Ascending aorta (tissue), 2 donors: ENCODE measurements at regions not wholly inside any gene's neighbourhood (a gene's known extent, or its start where the extent isn't known, plus 50 kb on each side); places are given as distances from the start of the nearest gene placed in this dataset.

Experiments used
- DNase-seq, 2 donors: peaks; one replicate each; pipeline ENCODE4 v3.0.0-alpha.2; 2019; ENCODE audit warnings: low spot score in 2 of 2
- H3K27ac ChIP-seq, 2 donors: fragments of 200-600 bp; sonication (generic); one replicate each; pipeline ENCODE4 v1.5.1; 2016 to 2017; ENCODE audit warnings: mild to moderate bottlenecking in 1 of 2
- H3K27me3 ChIP-seq: fragments of 200-600 bp; sonication (generic); one replicate; pipeline ENCODE4 v1.5.1; 2017
- H3K36me3 ChIP-seq, 2 donors: fragments of 200-600 bp; sonication (generic); one replicate each; pipeline ENCODE4 v1.5.1; 2016
- H3K4me1 ChIP-seq, 2 donors: fragments of 200-600 bp; sonication (generic); one replicate each; pipeline ENCODE4 v1.5.1; 2016 to 2017; ENCODE audit warnings: mild to moderate bottlenecking in 1 of 2
- H3K4me3 ChIP-seq, 2 donors: fragments of 200-600 bp; sonication (generic); one replicate each; pipeline ENCODE4 v1.5.1; 2016 to 2017; ENCODE audit warnings: mild to moderate bottlenecking in 1 of 2
- H3K9me3 ChIP-seq, 2 donors: fragments of 200-600 bp; sonication (generic); one replicate each; pipeline ENCODE4 v1.5.1; 2016
- intact Hi-C: fragments of 100-400 bp; cut with DNase I; formaldehyde crosslinking; loops from one replicate; pipeline ENCODE4 v1.15.1; 2023
- TF ChIP-seq, protein P1 (sequence below), 3 experiments: fragments of 200-600 bp in 2 of 3; fragments of 450-650 bp in 1 of 3; sonication (generic) in 2 of 3; IDR thresholded peaks; one replicate each; pipeline ENCODE4 v1.5.1; 2016 to 2019; ENCODE audit warnings: antibody characterized with exemption in 3 of 3, mild to moderate bottlenecking in 1 of 3, moderate library complexity in 1 of 3

DNA sequence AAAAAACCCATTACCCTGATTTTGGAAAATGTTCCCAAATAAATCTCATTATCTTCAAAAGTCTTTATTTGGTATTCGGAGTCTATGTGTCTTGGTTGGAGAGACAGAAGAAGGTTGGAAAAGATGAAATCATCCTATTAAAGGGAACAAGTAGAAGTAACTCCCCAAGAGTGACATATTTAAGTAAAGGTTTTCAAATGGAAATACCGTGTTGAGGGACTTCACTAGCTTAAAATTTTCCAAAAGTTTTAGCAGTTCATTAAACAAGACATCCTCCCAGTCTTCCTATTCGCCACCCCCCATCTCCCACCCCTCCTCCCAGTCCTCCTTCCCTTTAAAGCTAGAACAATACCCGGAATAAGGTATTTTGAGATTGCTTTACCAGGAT, 62.7 kb upstream of the CCDC160 start:
- no peak overlapping the region for H3K27ac ChIP-seq
- H3K4me3 ChIP-seq: no peak overlapping the region
- no peaks in the 10 kb centered on the region for H3K36me3 ChIP-seq
- TF ChIP-seq, protein P1, sequence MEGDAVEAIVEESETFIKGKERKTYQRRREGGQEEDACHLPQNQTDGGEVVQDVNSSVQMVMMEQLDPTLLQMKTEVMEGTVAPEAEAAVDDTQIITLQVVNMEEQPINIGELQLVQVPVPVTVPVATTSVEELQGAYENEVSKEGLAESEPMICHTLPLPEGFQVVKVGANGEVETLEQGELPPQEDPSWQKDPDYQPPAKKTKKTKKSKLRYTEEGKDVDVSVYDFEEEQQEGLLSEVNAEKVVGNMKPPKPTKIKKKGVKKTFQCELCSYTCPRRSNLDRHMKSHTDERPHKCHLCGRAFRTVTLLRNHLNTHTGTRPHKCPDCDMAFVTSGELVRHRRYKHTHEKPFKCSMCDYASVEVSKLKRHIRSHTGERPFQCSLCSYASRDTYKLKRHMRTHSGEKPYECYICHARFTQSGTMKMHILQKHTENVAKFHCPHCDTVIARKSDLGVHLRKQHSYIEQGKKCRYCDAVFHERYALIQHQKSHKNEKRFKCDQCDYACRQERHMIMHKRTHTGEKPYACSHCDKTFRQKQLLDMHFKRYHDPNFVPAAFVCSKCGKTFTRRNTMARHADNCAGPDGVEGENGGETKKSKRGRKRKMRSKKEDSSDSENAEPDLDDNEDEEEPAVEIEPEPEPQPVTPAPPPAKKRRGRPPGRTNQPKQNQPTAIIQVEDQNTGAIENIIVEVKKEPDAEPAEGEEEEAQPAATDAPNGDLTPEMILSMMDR (IDR thresholded peaks at IDR 0.05): no peak
- DNase-seq: no peak
- intact Hi-C loops: no loop called here
- peaks cover 0 to 2% of the 10 kb centered on the region in 2 donors for H3K4me1 ChIP-seq
- peaks cover 3% of the 10 kb centered on the region for H3K27me3 ChIP-seq
- H3K9me3 ChIP-seq: no peaks in the 10 kb centered on the region

DNA sequence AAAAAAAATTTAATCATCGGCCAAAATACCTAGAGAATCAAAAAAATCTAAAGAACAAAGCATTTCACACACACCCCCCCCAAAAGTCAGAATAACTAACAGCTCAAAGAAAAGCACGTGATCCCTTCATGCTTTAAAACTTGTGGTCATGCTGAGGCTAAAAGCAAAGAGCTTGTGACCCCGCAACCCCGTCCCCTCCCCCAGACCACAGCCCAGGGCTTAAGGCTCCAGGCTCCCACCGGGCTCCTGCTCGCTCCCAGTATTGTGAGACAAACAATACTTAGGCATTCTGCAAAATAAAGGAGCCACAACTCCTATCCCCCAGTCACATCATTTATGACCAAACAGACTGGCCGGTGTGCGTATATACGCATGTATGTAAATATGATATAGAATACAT, 62.1 kb upstream of the CCDC160 start:
- TF ChIP-seq, protein P1 (IDR thresholded peaks at IDR 0.05): no peak
- intact Hi-C loops: no loop called here

DNA sequence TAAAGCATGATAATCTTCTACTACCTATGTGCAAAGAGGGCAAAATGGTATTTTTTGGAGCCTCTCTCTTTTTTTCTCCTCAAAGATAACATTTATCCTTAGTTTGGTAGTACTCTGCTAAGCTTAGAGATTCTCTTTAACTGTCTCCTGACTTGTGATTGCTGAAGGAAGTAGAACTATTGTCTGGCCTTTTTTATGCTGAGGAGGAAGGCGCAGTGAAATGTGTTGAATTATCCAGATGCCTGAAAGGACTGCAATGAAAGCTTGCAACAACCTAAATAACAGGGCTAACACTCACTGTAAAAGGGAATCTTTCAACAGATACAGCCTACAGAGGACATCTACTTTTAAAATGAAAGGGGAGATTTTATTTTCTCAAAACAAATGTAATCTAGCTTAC, 59.5 kb upstream of the CCDC160 start:
- H3K4me3 ChIP-seq: no peak overlapping the region
- H3K9me3 ChIP-seq: no peaks in the 10 kb centered on the region
- H3K27ac ChIP-seq: no peak overlapping the region
- peaks cover 0 to 2% of the 10 kb centered on the region in 2 donors for H3K4me1 ChIP-seq
- intact Hi-C loops: no loop called here
- H3K36me3 ChIP-seq: no peaks in the 10 kb centered on the region
- DNase-seq: no peak
- TF ChIP-seq, protein P1 (IDR thresholded peaks at IDR 0.05): no peak
- H3K27me3 ChIP-seq: peaks cover 3% of the 10 kb centered on the region

More for the DNA sequence above, 62.1 kb upstream of the CCDC160 start:
- peaks cover 0 to 2% of the 10 kb centered on the region in 2 donors for H3K4me1 ChIP-seq
- H3K9me3 ChIP-seq: no peaks in the 10 kb centered on the region
- peaks cover 3% of the 10 kb centered on the region for H3K27me3 ChIP-seq
- H3K27ac ChIP-seq: no peak overlapping the region
- no peak for DNase-seq
- H3K4me3 ChIP-seq: no peak overlapping the region
- H3K36me3 ChIP-seq: no peaks in the 10 kb centered on the region

DNA sequence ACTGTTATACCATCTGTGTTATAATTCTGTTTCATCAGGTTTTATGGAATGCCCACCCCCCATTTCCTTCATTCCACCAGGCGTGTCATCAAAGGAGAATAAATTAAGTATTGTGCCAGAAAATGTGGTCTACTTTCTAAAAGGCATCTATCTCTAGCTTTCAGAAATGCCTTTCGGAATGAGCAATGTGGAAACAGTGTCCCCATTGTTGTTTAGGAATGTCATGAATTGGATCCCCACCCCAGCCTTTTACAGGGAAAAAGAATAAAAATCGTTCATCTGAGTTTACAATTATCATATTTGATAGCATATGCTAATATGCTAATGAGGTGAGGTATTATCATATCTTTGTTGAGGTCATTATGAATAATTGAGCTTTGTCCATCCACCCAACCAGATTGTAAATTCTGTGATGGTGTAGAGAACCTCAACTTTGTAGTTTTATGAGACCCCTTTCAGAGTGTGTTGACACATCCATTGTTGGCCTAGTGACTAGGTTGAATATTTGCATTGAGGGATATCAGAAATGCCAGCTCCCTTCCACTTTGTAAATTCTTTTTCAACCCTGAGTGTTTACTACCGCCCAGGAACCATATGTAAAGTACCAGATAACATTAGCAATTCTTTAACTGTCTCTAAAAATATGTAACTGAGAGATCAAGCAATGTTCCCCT, 56.2 kb upstream of the CCDC160 start:
- intact Hi-C loops: no loop called here
- no peak overlapping the region for H3K27ac ChIP-seq
- no peak overlapping the region for H3K4me3 ChIP-seq
- no peaks in the 10 kb centered on the region for H3K36me3 ChIP-seq
- no peaks in the 10 kb centered on the region for H3K27me3 ChIP-seq
- TF ChIP-seq, protein P1 (IDR thresholded peaks at IDR 0.05): no peak
- no peak for DNase-seq
- H3K4me1 ChIP-seq: no peaks in the 10 kb centered on the region
- no peaks in the 10 kb centered on the region for H3K9me3 ChIP-seq

DNA sequence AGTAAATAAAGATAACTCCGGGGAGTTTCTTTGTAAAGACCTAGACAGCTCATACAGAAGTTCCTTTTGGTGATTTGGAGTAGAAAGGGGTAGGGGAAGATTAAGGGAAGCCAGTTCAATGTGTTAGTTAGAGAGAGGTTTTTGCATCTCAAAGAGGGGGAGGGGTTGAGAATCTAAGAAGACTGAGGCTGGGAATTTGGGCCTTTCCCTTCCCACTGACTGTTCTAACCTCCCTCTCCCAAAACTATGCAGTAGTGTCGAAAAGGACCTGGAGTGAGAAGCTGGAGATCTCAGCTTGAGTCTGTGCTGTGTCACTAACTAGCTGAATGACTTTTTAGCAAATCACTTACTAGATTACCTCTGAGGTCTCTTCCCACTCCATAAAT, 55.7 kb upstream of the CCDC160 start:
- DNase-seq: no peak
- H3K36me3 ChIP-seq: no peaks in the 10 kb centered on the region
- no peak overlapping the region for H3K27ac ChIP-seq
- H3K4me3 ChIP-seq: no peak overlapping the region
- TF ChIP-seq, protein P1 (IDR thresholded peaks at IDR 0.05): no peak
- no peaks in the 10 kb centered on the region for H3K27me3 ChIP-seq
- intact Hi-C loops: no loop called here
- H3K4me1 ChIP-seq: no peaks in the 10 kb centered on the region
- H3K9me3 ChIP-seq: no peaks in the 10 kb centered on the region

DNA sequence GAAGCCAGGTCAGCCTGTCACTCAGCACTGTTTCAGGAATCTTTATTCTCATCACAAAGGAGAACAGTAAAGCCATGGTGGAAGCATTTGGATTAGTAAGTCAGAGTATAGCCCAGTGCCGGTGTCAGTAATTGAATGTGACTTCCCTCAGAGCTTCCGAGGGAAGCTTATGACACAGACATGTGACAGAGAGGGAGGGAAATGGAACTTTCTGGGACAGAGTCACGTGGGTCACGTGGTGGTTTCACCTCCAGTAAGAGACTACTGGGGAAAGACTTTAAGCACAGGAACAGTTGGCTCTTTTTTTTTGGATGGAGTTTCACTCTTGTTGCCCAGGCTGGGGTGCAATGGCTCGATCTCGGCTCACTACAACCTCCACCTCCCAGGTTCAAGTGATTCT, 53.3 kb upstream of the CCDC160 start:
- Histone ChIP-seq H3K9me3 (no peaks in the 10 kb centered on the region), H3K27ac (no peak overlapping the region), H3K27me3 (no peaks in the 10 kb centered on the region), H3K36me3 (no peaks in the 10 kb centered on the region), H3K4me3 (no peak overlapping the region), H3K4me1 (no peaks in the 10 kb centered on the region)
- DNase-seq: no peak
- TF ChIP-seq, protein P1 (IDR thresholded peaks at IDR 0.05): no peak
- intact Hi-C loops: no loop called here
